ENCODE measurements at regions not wholly inside any gene's neighbourhood (a gene's known extent, or its start where the extent isn't known, plus 50 kb on each side); places are given as distances from the start of the nearest gene placed in this dataset.

DNA sequence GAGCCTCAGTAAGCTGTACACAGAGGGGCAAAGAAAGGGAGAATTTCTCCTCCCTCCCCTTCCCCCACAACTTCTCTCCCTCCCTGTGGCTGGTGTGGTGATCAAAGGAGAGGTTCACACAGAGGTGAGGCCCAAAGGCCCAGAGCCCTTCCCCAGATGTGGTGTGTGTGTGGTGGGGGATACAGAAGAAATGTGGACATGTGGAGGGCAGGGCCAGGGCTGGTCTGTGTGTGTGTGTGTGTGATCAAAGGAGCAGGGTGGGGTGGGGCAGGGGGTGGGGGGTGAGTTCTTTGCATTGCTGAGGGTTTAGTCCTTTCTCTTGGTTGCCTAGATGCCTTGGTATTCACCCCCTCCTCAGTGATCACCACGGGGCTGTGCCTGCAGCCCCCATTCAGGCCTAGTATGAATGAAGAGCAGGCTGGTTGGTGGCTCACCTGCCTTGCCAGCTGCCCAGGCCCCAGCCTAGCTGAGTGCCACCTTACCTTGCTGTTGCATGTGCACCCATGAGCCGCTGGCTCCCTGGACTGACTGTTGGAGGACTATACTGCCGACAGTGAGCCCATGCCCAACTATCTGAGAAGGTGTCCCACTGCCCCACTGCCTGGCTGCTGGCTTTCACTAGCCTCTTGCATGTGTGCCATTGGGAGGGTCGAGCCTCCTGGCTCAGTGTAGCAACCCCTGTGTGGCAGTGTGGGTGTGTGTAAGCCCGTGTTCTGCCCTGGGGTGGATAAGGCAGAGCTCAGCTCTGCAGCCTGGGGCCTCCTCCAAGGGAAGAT lies 101.9 kb downstream of the EFNB1 start:
- no peak overlapping the region for H3K4me3 ChIP-seq (ENCODE audit: control insufficient read depth, low read depth, low read length)
- no peak for DNase-seq (ENCODE audit: low read depth)
- TF ChIP-seq, protein P1, sequence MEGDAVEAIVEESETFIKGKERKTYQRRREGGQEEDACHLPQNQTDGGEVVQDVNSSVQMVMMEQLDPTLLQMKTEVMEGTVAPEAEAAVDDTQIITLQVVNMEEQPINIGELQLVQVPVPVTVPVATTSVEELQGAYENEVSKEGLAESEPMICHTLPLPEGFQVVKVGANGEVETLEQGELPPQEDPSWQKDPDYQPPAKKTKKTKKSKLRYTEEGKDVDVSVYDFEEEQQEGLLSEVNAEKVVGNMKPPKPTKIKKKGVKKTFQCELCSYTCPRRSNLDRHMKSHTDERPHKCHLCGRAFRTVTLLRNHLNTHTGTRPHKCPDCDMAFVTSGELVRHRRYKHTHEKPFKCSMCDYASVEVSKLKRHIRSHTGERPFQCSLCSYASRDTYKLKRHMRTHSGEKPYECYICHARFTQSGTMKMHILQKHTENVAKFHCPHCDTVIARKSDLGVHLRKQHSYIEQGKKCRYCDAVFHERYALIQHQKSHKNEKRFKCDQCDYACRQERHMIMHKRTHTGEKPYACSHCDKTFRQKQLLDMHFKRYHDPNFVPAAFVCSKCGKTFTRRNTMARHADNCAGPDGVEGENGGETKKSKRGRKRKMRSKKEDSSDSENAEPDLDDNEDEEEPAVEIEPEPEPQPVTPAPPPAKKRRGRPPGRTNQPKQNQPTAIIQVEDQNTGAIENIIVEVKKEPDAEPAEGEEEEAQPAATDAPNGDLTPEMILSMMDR (IDR thresholded peaks at IDR 0.05; ENCODE audit: control insufficient read depth, insufficient read depth, low read depth, low read length, missing control alignments) = no peak

DNA sequence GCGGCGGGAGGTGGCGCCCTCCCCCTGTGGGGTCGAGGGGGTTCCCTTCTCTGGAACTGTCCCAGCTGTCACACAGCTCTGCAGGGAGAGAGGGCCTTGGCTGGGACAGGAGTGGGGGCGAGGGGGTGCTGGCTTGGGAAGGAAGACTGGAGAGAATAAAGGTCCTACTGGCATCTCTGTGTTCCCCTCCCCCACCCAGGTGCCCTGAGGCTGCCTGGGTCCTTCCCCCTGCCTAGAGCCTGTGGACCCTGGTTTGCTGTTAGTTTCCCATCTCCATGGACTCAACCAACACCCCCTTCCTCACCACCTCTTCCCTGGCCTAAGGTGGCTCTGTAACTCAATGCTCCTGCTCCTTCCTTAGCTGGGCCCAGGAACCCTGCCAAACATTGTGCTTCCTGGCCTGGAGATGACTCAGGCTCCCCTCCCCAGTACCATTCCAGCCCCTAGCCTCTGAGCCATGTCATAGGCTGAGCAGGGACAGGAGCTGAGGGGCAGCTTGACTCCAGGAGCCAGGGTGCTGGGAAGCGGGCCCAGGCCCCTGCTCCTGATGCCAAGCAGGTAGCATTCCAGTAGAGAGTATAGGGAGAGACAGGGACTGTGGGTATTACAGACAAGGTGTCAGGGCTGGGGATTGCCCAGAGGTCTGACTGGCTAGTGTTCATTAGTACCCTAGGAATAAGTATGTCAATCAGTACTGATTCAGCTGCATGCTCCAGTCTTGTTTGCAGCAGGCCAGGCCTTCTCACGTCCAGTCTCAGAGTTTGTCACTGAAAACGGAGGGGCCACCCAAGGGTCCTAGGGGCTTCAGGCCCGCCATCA lies 100.7 kb downstream of the EFNB1 start:
- TF ChIP-seq, protein P1 (IDR thresholded peaks at IDR 0.05; ENCODE audit: control insufficient read depth, insufficient read depth, low read depth, low read length, missing control alignments) = no peak
- no peak overlapping the region for H3K4me3 ChIP-seq (ENCODE audit: control insufficient read depth, low read depth, low read length)
- no peak for DNase-seq (ENCODE audit: low read depth)

DNA sequence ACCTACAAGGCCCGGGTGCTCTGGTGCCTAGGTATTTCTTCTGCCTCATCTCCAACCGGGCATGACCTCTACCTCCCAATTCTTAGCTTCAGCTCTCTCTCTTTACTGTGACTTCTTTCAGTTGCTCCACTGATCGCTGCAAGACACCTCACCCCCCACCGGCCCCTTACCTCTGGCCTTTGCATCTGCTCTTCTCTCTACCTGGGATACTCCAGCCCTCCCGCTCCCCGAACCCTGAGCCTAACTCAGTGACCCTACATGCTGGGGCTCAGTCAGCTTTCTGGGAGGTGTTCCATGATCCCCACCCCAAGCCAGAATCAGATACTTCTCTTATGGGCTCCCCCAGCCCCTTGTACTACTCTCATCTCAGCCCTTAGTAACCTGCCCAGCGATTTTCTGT lies 99.6 kb downstream of the EFNB1 start:
- TF ChIP-seq, protein P1 (IDR thresholded peaks at IDR 0.05; ENCODE audit: control insufficient read depth, insufficient read depth, low read depth, low read length, missing control alignments) = no peak
- DNase-seq (ENCODE audit: low read depth) = no peak
- no peak overlapping the region for H3K4me3 ChIP-seq (ENCODE audit: control insufficient read depth, low read depth, low read length)

DNA sequence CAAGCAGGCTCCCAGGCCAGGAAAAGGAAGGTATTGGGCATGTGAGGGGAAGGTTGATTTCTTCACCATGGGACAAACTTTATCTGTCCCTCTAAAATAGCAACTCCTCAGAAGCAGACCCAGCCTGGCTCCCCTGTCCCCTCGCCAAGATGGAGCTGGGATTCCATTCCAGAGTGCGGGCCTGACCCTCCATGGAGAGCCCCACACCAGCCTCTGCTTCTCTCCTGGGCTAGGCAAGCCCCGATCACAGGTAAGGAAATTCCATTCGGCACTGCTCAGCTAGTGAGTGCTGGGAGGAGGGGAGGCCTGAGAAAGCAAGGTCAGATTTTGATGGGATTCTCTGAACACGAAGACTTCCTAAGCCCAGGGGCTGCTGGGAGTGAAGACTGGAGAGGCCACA lies 98.4 kb downstream of the EFNB1 start:
- TF ChIP-seq, protein P1 (IDR thresholded peaks at IDR 0.05; ENCODE audit: control insufficient read depth, insufficient read depth, low read depth, low read length, missing control alignments) = no peak
- no peak for DNase-seq (ENCODE audit: low read depth)
- no peak overlapping the region for H3K4me3 ChIP-seq (ENCODE audit: control insufficient read depth, low read depth, low read length)

DNA sequence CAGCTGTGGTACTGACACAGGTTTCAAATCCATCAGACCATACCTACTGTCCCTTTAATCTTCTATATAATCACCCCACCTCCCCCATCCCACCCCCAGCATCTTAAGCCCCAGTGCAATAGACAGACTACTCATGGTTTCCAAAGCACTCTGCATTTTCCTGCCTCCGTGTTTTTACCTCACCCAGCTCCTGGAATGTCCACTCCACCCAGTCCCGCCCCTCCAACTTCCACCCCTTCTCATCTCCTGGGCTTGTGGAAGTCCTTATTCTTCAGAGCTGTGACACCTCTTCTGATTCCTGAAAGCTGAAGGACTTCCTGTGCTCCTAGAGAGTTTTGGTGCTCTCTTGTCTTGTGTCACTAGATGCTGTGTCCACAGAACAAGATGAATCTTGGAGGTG lies 94.3 kb downstream of the EFNB1 start:
- no peak overlapping the region for H3K4me3 ChIP-seq (ENCODE audit: control insufficient read depth, low read depth, low read length)
- TF ChIP-seq, protein P1 (IDR thresholded peaks at IDR 0.05; ENCODE audit: control insufficient read depth, insufficient read depth, low read depth, low read length, missing control alignments) = no peak
- DNase-seq (ENCODE audit: low read depth) = no peak

DNA sequence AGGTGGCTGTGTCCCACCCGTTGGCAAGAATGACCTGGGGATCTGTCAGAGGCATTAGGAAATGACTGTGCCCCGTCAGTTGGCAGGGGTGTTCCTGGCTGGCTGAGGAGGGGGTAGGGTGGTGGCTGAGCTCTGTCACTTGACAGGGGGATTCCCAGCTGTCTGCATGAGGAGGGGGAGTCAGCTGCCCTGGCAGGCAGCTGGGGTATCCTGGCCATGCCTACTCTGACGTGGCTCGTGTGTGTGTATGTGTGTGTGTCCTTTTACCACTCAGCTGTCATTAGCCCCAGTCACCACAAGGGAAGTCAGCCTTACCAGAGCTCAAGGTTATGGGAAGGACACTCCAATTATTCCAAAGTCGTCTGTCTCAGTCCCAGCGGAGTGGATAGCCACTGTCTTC lies 93.2 kb downstream of the EFNB1 start:
- no peak for DNase-seq (ENCODE audit: low read depth)
- TF ChIP-seq, protein P1 (IDR thresholded peaks at IDR 0.05; ENCODE audit: control insufficient read depth, insufficient read depth, low read depth, low read length, missing control alignments) = no peak
- no peak overlapping the region for H3K4me3 ChIP-seq (ENCODE audit: control insufficient read depth, low read depth, low read length)

Measured in AG09309 (cell line).